HFF-Myc (cell line): ENCODE measurements at regions not wholly inside any gene's neighbourhood (a gene's known extent, or its start where the extent isn't known, plus 50 kb on each side); places are given as distances from the start of the nearest gene placed in this dataset.

Experiments used
- DNase-seq: peaks from one replicate; pipeline ENCODE4 v3.0.0-alpha.2; 2011; ENCODE audit warnings: low read depth; ENCODE audit errors: extremely low read depth
- H3K4me3 ChIP-seq: replicated peaks from 2 replicates; pipeline ENCODE4 v1.5.1; 2011; ENCODE audit warnings: low read depth, mild to moderate bottlenecking, control low read depth, low read length
- CTCF ChIP-seq: IDR thresholded peaks from 2 replicates; pipeline ENCODE4 v1.5.1; 2012; ENCODE audit warnings: mild to moderate bottlenecking, low read depth, low read length, control low read depth; ENCODE audit errors: missing control alignments

GRCh38 chr2:8400196-8400595 lies 281.7 kb upstream of the ID2 start:
- no peak for DNase-seq
- no peak for TF ChIP-seq CTCF
- no peak overlapping the region for H3K4me3 ChIP-seq

GRCh38 chr2:8402222-8402621 lies 279.6 kb upstream of the ID2 start:
- TF ChIP-seq CTCF = no peak
- no peak overlapping the region for H3K4me3 ChIP-seq
- DNase-seq = no peak

- TF ChIP-seq CTCF = no peak
- no peak for DNase-seq
- no peak overlapping the region for H3K4me3 ChIP-seq
Measured at GRCh38 chr2:8403876-8404275, 278.0 kb upstream of the ID2 start.

- no peak for DNase-seq
- no peak for TF ChIP-seq CTCF
- H3K4me3 ChIP-seq = no peak overlapping the region
Measured at GRCh38 chr2:8405334-8405733, 276.5 kb upstream of the ID2 start.

GRCh38 chr2:8406271-8406670 lies 275.6 kb upstream of the ID2 start:
- no peak for DNase-seq
- H3K4me3 ChIP-seq = no peak overlapping the region
- TF ChIP-seq CTCF = no peak

GRCh38 chr2:8407332-8407731 lies 274.5 kb upstream of the ID2 start:
- no peak for DNase-seq
- no peak for TF ChIP-seq CTCF
- H3K4me3 ChIP-seq = no peak overlapping the region

GRCh38 chr2:8408560-8409460 lies 273.0 kb upstream of the ID2 start:
- TF ChIP-seq CTCF = no peak
- H3K4me3 ChIP-seq = no peak overlapping the region
- DNase-seq = no peak
